ENCODE measurements at regions not wholly inside any gene's neighbourhood (a gene's known extent, or its start where the extent isn't known, plus 50 kb on each side); places are given as distances from the start of the nearest gene placed in this dataset.

- no peak for DNase-seq (ENCODE audit: low spot score in 2 of 2)
- Histone ChIP-seq H3K9me3 (peaks cover 0 to 17% (median 0%) of the 10 kb centered on the region in 4 donors), H3K4me3 (no peak overlapping the region), H3K4me1 (no peaks in the 10 kb centered on the region), H3K27ac (no peak overlapping the region), H3K27me3 (no peaks in the 10 kb centered on the region), H3K36me3 (no peaks in the 10 kb centered on the region)
- TF ChIP-seq, protein P1, sequence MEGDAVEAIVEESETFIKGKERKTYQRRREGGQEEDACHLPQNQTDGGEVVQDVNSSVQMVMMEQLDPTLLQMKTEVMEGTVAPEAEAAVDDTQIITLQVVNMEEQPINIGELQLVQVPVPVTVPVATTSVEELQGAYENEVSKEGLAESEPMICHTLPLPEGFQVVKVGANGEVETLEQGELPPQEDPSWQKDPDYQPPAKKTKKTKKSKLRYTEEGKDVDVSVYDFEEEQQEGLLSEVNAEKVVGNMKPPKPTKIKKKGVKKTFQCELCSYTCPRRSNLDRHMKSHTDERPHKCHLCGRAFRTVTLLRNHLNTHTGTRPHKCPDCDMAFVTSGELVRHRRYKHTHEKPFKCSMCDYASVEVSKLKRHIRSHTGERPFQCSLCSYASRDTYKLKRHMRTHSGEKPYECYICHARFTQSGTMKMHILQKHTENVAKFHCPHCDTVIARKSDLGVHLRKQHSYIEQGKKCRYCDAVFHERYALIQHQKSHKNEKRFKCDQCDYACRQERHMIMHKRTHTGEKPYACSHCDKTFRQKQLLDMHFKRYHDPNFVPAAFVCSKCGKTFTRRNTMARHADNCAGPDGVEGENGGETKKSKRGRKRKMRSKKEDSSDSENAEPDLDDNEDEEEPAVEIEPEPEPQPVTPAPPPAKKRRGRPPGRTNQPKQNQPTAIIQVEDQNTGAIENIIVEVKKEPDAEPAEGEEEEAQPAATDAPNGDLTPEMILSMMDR (IDR thresholded peaks at IDR 0.05) = no peak
- TF ChIP-seq POLR2A (IDR thresholded peaks at IDR 0.05) = no peak
- TF ChIP-seq EP300 (IDR thresholded peaks at IDR 0.05) = no peak
These were observed 82.4 kb upstream of the STT3B start for GRCh38 chr3:31450345-31450744.

DNA sequence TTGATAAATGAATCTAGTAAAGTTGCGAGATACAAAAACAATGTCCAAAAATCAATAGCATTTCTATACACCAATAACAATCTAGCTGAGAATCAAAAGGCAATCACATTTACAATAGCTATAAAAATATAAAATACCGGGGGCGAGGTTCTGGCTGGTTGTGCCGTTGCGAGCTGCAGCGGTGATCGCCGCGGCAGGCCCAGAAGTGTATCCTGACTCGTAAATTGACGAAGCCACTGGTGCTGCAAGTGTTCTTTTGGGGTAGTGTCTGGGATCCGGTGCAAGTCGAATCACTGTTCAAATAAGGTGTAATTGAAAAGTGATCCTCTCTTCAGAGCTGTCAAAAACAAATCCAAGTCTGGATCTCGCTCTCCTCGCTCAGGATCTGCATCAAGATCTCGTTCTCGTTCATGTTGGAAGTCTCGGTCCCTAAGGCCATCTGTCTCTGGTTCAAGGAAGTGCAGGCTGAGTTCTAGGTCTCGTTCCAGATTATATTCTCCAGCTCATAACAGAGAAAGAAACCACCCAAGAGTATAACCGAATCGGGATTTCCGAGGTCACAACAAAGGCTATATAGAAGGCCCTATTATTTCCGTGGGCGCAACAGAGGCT is 80.1 kb upstream of the STT3B start:
- H3K9me3 ChIP-seq = peaks cover 0 to 17% (median 0%) of the 10 kb centered on the region in 4 donors
- no peak overlapping the region for H3K27ac ChIP-seq
- H3K36me3 ChIP-seq = no peaks in the 10 kb centered on the region
- H3K4me3 ChIP-seq = no peak overlapping the region
- WGBS, 2 donors = 94 to 97% methylated on average over 24 of the region's 24 CpGs
- no peak for TF ChIP-seq POLR2A (IDR thresholded peaks at IDR 0.05)
- TF ChIP-seq, protein P1 (IDR thresholded peaks at IDR 0.05) = no peak
- TF ChIP-seq EP300 (IDR thresholded peaks at IDR 0.05) = no peak
- no peak for DNase-seq (ENCODE audit: low spot score in 2 of 2)
- H3K27me3 ChIP-seq = no peaks in the 10 kb centered on the region
- H3K4me1 ChIP-seq = no peaks in the 10 kb centered on the region

DNA sequence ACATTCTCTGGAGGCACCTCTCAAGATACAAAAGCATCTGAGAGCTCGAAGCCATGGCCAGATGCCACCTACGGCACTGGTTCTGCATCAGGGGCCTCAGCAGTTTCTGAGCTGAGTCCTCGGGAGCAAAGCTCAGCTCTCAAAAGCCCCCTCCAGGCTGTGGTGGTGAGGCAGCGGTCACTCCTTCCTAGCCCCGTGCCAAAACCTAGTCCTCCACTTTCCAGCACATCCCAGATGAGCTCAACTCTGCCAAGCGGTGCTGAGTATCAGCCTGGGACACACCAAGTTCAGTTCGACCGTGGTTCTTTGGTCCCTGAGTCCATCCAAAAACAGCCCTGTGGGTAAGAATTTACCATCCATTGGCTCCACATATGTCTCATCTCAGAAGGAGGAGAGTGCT is 79.3 kb upstream of the STT3B start:
- Histone ChIP-seq H3K4me1 (no peaks in the 10 kb centered on the region), H3K9me3 (peaks cover 0 to 19% (median 0%) of the 10 kb centered on the region in 4 donors), H3K4me3 (no peak overlapping the region), H3K27me3 (no peaks in the 10 kb centered on the region), H3K27ac (no peak overlapping the region), H3K36me3 (no peaks in the 10 kb centered on the region)
- 80 to 94% methylated on average over 8 of the region's 8 CpGs for WGBS, 2 donors
- no peak for DNase-seq (ENCODE audit: low spot score in 2 of 2)
- TF ChIP-seq, protein P1 (IDR thresholded peaks at IDR 0.05) = no peak
- no peak for TF ChIP-seq POLR2A (IDR thresholded peaks at IDR 0.05)
- no peak for TF ChIP-seq EP300 (IDR thresholded peaks at IDR 0.05)

GRCh38 chr3:31455524-31455923 is 77.2 kb upstream of the STT3B start:
- Histone ChIP-seq H3K27me3 (no peaks in the 10 kb centered on the region), H3K4me1 (no peaks in the 10 kb centered on the region), H3K4me3 (no peak overlapping the region), H3K27ac (no peak overlapping the region), H3K36me3 (no peaks in the 10 kb centered on the region), H3K9me3 (peaks cover 0 to 6% (median 0%) of the 10 kb centered on the region in 4 donors)
- 85 to 88% methylated on average over 5 of the region's 5 CpGs for WGBS, 2 donors
- TF ChIP-seq POLR2A (IDR thresholded peaks at IDR 0.05) (no peak), EP300 (IDR thresholded peaks at IDR 0.05) (no peak)
- TF ChIP-seq, protein P1 (IDR thresholded peaks at IDR 0.05) = no peak
- no peak for DNase-seq (ENCODE audit: low spot score in 2 of 2)

- WGBS, 2 donors = 71 to 75% methylated on average over 3 of the region's 3 CpGs
- H3K36me3 ChIP-seq = no peaks in the 10 kb centered on the region
- H3K4me3 ChIP-seq = no peak overlapping the region
- peak in 1 of 2 donors; percentile 17 for DNase-seq (ENCODE audit: low spot score in 2 of 2)
- H3K9me3 ChIP-seq = peaks cover 0 to 11% (median 0%) of the 10 kb centered on the region in 4 donors
- H3K4me1 ChIP-seq = no peaks in the 10 kb centered on the region
- no peaks in the 10 kb centered on the region for H3K27me3 ChIP-seq
- H3K27ac ChIP-seq = no peak overlapping the region
- TF ChIP-seq POLR2A (IDR thresholded peaks at IDR 0.05) (no peak), EP300 (IDR thresholded peaks at IDR 0.05) (no peak)
- TF ChIP-seq, protein P1 (IDR thresholded peaks at IDR 0.05) = no peak
These were observed 76.4 kb upstream of the STT3B start for GRCh38 chr3:31456373-31456772.
